ENCODE measurements at regions not wholly inside any gene's neighbourhood (a gene's known extent, or its start where the extent isn't known, plus 50 kb on each side); places are given as distances from the start of the nearest gene placed in this dataset.
"Not testable (repeated sequence)": the region's sequence is repeated elsewhere in the genome, so short reads cannot be mapped to it uniquely, and the experiment has no call there.

- in situ Hi-C loops (cut with HindIII; ENCODE audit: low sequenced_read_pairs) = no loop called here
These were observed 130.4 kb upstream of the MON1B start for GRCh38 chr16:77060614-77061013.

GRCh38 chr16:77062878-77063675 lies 127.9 kb upstream of the MON1B start:
- in situ Hi-C loops (cut with HindIII; ENCODE audit: low sequenced_read_pairs) = no loop called here

- in situ Hi-C loops (cut with HindIII; ENCODE audit: low sequenced_read_pairs) = no loop called here
These were observed 127.3 kb upstream of the MON1B start for GRCh38 chr16:77063676-77064016.

GRCh38 chr16:77064037-77064436 lies 127.0 kb upstream of the MON1B start:
- in situ Hi-C loops (cut with HindIII; ENCODE audit: low sequenced_read_pairs) = no loop called here

GRCh38 chr16:77066896-77067496 lies 124.0 kb upstream of the MON1B start:
- in situ Hi-C loops (cut with HindIII; ENCODE audit: low sequenced_read_pairs) = no loop called here

GRCh38 chr16:77067900-77068299 lies 123.1 kb upstream of the MON1B start:
- in situ Hi-C loops (cut with HindIII; ENCODE audit: low sequenced_read_pairs) = no loop called here

- in situ Hi-C loops (cut with HindIII; ENCODE audit: low sequenced_read_pairs) = no loop called here
These were observed 122.6 kb upstream of the MON1B start for GRCh38 chr16:77068402-77068801.

GRCh38 chr16:77069929-77070328 lies 121.1 kb upstream of the MON1B start:
- in situ Hi-C loops (cut with HindIII; ENCODE audit: low sequenced_read_pairs) = no loop called here

- in situ Hi-C loops (cut with HindIII; ENCODE audit: low sequenced_read_pairs) = no loop called here
These were observed 120.3 kb upstream of the MON1B start for GRCh38 chr16:77070683-77071082.

- in situ Hi-C loops (cut with HindIII; ENCODE audit: low sequenced_read_pairs) = no loop called here
These were observed 114.2 kb upstream of the MON1B start for GRCh38 chr16:77076839-77077238.

- in situ Hi-C loops (cut with HindIII; ENCODE audit: low sequenced_read_pairs) = no loop called here
These were observed 113.6 kb upstream of the MON1B start for GRCh38 chr16:77077256-77077922.

- in situ Hi-C loops (cut with HindIII; ENCODE audit: low sequenced_read_pairs) = no loop called here
These were observed 105.0 kb upstream of the MON1B start for GRCh38 chr16:77085981-77086380.

GRCh38 chr16:77090062-77090461 lies 100.9 kb upstream of the MON1B start:
- in situ Hi-C loops (cut with HindIII; ENCODE audit: low sequenced_read_pairs) = no loop called here

- in situ Hi-C loops (cut with HindIII; ENCODE audit: low sequenced_read_pairs) = no loop called here
These were observed 97.7 kb upstream of the MON1B start for GRCh38 chr16:77093309-77093708.

GRCh38 chr16:77093999-77094398 lies 97.0 kb upstream of the MON1B start:
- in situ Hi-C loops (cut with HindIII; ENCODE audit: low sequenced_read_pairs) = no loop called here

GRCh38 chr16:77111056-77111565 lies 79.9 kb upstream of the MON1B start:
- in situ Hi-C loops (cut with HindIII; ENCODE audit: low sequenced_read_pairs) = no loop called here

GRCh38 chr16:77112746-77113145 lies 78.2 kb upstream of the MON1B start:
- in situ Hi-C loops (cut with HindIII; ENCODE audit: low sequenced_read_pairs) = no loop called here

GRCh38 chr16:77113835-77114234 lies 77.2 kb upstream of the MON1B start:
- in situ Hi-C loops (cut with HindIII; ENCODE audit: low sequenced_read_pairs) = no loop called here

GRCh38 chr16:77114361-77114760 lies 76.6 kb upstream of the MON1B start:
- in situ Hi-C loops (cut with HindIII; ENCODE audit: low sequenced_read_pairs) = not testable (repeated sequence)

- in situ Hi-C loops (cut with HindIII; ENCODE audit: low sequenced_read_pairs) = no loop called here
These were observed 74.1 kb upstream of the MON1B start for GRCh38 chr16:77116856-77117255.

- in situ Hi-C loops (cut with HindIII; ENCODE audit: low sequenced_read_pairs) = no loop called here
These were observed 73.3 kb upstream of the MON1B start for GRCh38 chr16:77117707-77118106.

- in situ Hi-C loops (cut with HindIII; ENCODE audit: low sequenced_read_pairs) = no loop called here
These were observed 59.6 kb upstream of the MON1B start for GRCh38 chr16:77131398-77131797.
